ENCODE measurements at regions not wholly inside any gene's neighbourhood (a gene's known extent, or its start where the extent isn't known, plus 50 kb on each side); places are given as distances from the start of the nearest gene placed in this dataset.

GRCh38 chr18:70808481-70809056 lies 519.7 kb downstream of the SOCS6 start:
- no peak for DNase-seq (ENCODE audit: low spot score)
- no peak overlapping the region for H3K4me3 Mint-ChIP-seq
- ChIA-PET POLR2A (no interaction called here), CTCF (no interaction called here)
- H3K27me3 Mint-ChIP-seq (ENCODE audit: low read depth), result peaks cover 7% of the 10 kb centered on the region
- ATAC-seq, result no peak
- H3K4me1 Mint-ChIP-seq, result no peaks in the 10 kb centered on the region
- H3K36me3 Mint-ChIP-seq, result peaks cover 69% of the 10 kb centered on the region
- no peak overlapping the region for H3K27ac Mint-ChIP-seq
- H3K9me3 Mint-ChIP-seq, result peaks cover 88% of the 10 kb centered on the region
- TF ChIP-seq ZNF416 (CRISPR knock-in tag; IDR thresholded peaks at IDR 0.05) (no peak), MAX (CRISPR knock-in tag; IDR thresholded peaks at IDR 0.05) (no peak), CBFB (CRISPR knock-in tag; IDR thresholded peaks at IDR 0.05; ENCODE audit: low read depth) (no peak), JUN (CRISPR knock-in tag; IDR thresholded peaks at IDR 0.05) (no peak), TCF7 (CRISPR knock-in tag; IDR thresholded peaks at IDR 0.05; ENCODE audit: low read depth) (no peak), SMAD4 (CRISPR knock-in tag; IDR thresholded peaks at IDR 0.05) (no peak), SMAD3 (CRISPR knock-in tag; IDR thresholded peaks at IDR 0.05; ENCODE audit: borderline replicate concordance) (no peak), MYBL2 (CRISPR knock-in tag; IDR thresholded peaks at IDR 0.05) (no peak), IRF2 (CRISPR knock-in tag; IDR thresholded peaks at IDR 0.05; ENCODE audit: borderline replicate concordance, low read depth) (no peak), NR1H2 (CRISPR knock-in tag; IDR thresholded peaks at IDR 0.05) (no peak), ATF1 (CRISPR knock-in tag; IDR thresholded peaks at IDR 0.05) (no peak), ZNF263 (CRISPR knock-in tag; IDR thresholded peaks at IDR 0.05; ENCODE audit: low read depth) (no peak), NFATC4 (CRISPR knock-in tag; IDR thresholded peaks at IDR 0.05) (no peak), ZNF396 (CRISPR knock-in tag; IDR thresholded peaks at IDR 0.05; ENCODE audit: borderline replicate concordance) (no peak), MXD4 (CRISPR knock-in tag; IDR thresholded peaks at IDR 0.05; ENCODE audit: borderline replicate concordance) (no peak)
- TF ChIP-seq, protein P1, sequence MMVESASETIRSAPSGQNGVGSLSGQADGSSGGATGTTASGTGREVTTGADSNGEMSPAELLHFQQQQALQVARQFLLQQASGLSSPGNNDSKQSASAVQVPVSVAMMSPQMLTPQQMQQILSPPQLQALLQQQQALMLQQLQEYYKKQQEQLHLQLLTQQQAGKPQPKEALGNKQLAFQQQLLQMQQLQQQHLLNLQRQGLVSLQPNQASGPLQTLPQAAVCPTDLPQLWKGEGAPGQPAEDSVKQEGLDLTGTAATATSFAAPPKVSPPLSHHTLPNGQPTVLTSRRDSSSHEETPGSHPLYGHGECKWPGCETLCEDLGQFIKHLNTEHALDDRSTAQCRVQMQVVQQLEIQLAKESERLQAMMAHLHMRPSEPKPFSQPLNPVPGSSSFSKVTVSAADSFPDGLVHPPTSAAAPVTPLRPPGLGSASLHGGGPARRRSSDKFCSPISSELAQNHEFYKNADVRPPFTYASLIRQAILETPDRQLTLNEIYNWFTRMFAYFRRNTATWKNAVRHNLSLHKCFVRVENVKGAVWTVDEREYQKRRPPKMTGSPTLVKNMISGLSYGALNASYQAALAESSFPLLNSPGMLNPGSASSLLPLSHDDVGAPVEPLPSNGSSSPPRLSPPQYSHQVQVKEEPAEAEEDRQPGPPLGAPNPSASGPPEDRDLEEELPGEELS (CRISPR knock-in tag; IDR thresholded peaks at IDR 0.05), result no peak

GRCh38 chr18:70781860-70782453 lies 493.1 kb downstream of the SOCS6 start:
- CTCF ChIA-PET, result interaction anchor here (0.8 kb wide), 1 partner anchor 10 kb away, joined by 3 read pairs; no protein-coding TSS in a partner anchor
- DNase-seq (ENCODE audit: low spot score) (peak; percentile 37), ATAC-seq (peak; percentile 77)
- Mint-ChIP-seq H3K4me3 (no peak overlapping the region), H3K36me3 (peaks cover 52% of the 10 kb centered on the region), H3K27ac (no peak overlapping the region), H3K27me3 (ENCODE audit: low read depth) (peaks cover 10% of the 10 kb centered on the region), H3K4me1 (no peaks in the 10 kb centered on the region), H3K9me3 (peaks cover 72% of the 10 kb centered on the region)
- POLR2A ChIA-PET, result no interaction called here
- TF ChIP-seq ZSCAN18 (CRISPR knock-in tag; IDR thresholded peaks at IDR 0.05), result no peak
- TF ChIP-seq, protein P2, sequence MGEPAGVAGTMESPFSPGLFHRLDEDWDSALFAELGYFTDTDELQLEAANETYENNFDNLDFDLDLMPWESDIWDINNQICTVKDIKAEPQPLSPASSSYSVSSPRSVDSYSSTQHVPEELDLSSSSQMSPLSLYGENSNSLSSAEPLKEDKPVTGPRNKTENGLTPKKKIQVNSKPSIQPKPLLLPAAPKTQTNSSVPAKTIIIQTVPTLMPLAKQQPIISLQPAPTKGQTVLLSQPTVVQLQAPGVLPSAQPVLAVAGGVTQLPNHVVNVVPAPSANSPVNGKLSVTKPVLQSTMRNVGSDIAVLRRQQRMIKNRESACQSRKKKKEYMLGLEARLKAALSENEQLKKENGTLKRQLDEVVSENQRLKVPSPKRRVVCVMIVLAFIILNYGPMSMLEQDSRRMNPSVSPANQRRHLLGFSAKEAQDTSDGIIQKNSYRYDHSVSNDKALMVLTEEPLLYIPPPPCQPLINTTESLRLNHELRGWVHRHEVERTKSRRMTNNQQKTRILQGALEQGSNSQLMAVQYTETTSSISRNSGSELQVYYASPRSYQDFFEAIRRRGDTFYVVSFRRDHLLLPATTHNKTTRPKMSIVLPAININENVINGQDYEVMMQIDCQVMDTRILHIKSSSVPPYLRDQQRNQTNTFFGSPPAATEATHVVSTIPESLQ (CRISPR knock-in tag; IDR thresholded peaks at IDR 0.05), result no peak
- no peak for TF ChIP-seq ARID4B (CRISPR knock-in tag; IDR thresholded peaks at IDR 0.05; ENCODE audit: borderline replicate concordance)
- 0 out of 2 replicates have a peak, but pooled peaks have one; percentile 22 for TF ChIP-seq CTCF (IDR thresholded peaks at IDR 0.05)
- TF ChIP-seq ZBTB43 (CRISPR knock-in tag; IDR thresholded peaks at IDR 0.05), result no peak
- no peak for TF ChIP-seq OVOL2 (CRISPR knock-in tag; IDR thresholded peaks at IDR 0.05; ENCODE audit: borderline replicate concordance)
